HUES64 (cell line): ENCODE measurements at regions not wholly inside any gene's neighbourhood (a gene's known extent, or its start where the extent isn't known, plus 50 kb on each side); places are given as distances from the start of the nearest gene placed in this dataset.
"Not testable (repeated sequence)": the region's sequence is repeated elsewhere in the genome, so short reads cannot be mapped to it uniquely, and the experiment has no call there.

Experiments used
- H3K27ac ChIP-seq: 2 replicates; pipeline ENCODE4 v1.7.0; 2013; ENCODE audit warnings: low read depth, low read length, inconsistent platforms
- H3K27me3 ChIP-seq: 2 replicates; pipeline ENCODE4 v1.6.1; 2013; ENCODE audit warnings: mild to moderate bottlenecking, low read length; ENCODE audit not compliant: insufficient read depth
- H3K36me3 ChIP-seq: 2 replicates; pipeline ENCODE4 v1.6.1; 2013; ENCODE audit warnings: mild to moderate bottlenecking, low read length; ENCODE audit not compliant: insufficient read depth
- H3K4me1 ChIP-seq: 2 replicates; pipeline ENCODE4 v1.6.1; 2013; ENCODE audit warnings: mild to moderate bottlenecking, low read length, moderate library complexity; ENCODE audit not compliant: insufficient read depth
- H3K4me3 ChIP-seq: 2 replicates; pipeline ENCODE4 v1.5.1; 2013; ENCODE audit warnings: mild to moderate bottlenecking, low read length, moderate library complexity
- H3K9ac ChIP-seq: 2 replicates; pipeline ENCODE4 v1.6.1; 2013; ENCODE audit warnings: mild to moderate bottlenecking, low read depth, low read length
- H3K9me3 ChIP-seq: 2 replicates; pipeline ENCODE4 v1.6.1; 2013; ENCODE audit warnings: low read depth, low read length; ENCODE audit not compliant: insufficient read depth
- WGBS: fragments of 150-250, 120-280 bp; methylation state at CpG from one replicate; pipeline ENCODE4 v1.1.7; 2013; ENCODE audit warnings: missing lambda C conversion rate; 5-methylcytosine and 5-hydroxymethylcytosine counted together

GRCh38 chrX:124181515-124181914 is 150.9 kb upstream of the TEX13D start:
- 81% methylated on average over 8 of the region's 8 CpGs for WGBS
- H3K4me3 ChIP-seq = not testable (repeated sequence)

GRCh38 chrX:124190440-124190839 is 142.0 kb upstream of the TEX13D start:
- no peak overlapping the region for H3K4me3 ChIP-seq
- no peaks in the 10 kb centered on the region for H3K27me3 ChIP-seq
- no peaks in the 10 kb centered on the region for H3K36me3 ChIP-seq
- no peaks in the 10 kb centered on the region for H3K4me1 ChIP-seq
- H3K9me3 ChIP-seq = no peaks in the 10 kb centered on the region
- 93% methylated on average over 2 of the region's 2 CpGs for WGBS
- no peak overlapping the region for H3K9ac ChIP-seq
- H3K27ac ChIP-seq = no peak overlapping the region

More at GRCh38 chrX:124181515-124181914, 150.9 kb upstream of the TEX13D start:
- not testable (repeated sequence) for H3K9me3 ChIP-seq, H3K9ac ChIP-seq, H3K36me3 ChIP-seq, H3K27ac ChIP-seq, H3K27me3 ChIP-seq, H3K4me1 ChIP-seq

- H3K4me3 ChIP-seq = no peak overlapping the region
- no peaks in the 10 kb centered on the region for H3K36me3 ChIP-seq
- no peak overlapping the region for H3K27ac ChIP-seq
- no peak overlapping the region for H3K9ac ChIP-seq
- H3K4me1 ChIP-seq = no peaks in the 10 kb centered on the region
- WGBS = 92% methylated on average over 5 of the region's 5 CpGs
- H3K27me3 ChIP-seq = no peaks in the 10 kb centered on the region
- no peaks in the 10 kb centered on the region for H3K9me3 ChIP-seq
Observed at GRCh38 chrX:124194199-124194598, 138.3 kb upstream of the TEX13D start.

GRCh38 chrX:124194901-124195300 is 137.6 kb upstream of the TEX13D start:
- H3K9me3 ChIP-seq = no peaks in the 10 kb centered on the region
- no peak overlapping the region for H3K9ac ChIP-seq
- 80% methylated on average over 8 of the region's 8 CpGs for WGBS
- H3K4me1 ChIP-seq = no peaks in the 10 kb centered on the region
- H3K4me3 ChIP-seq = no peak overlapping the region
- no peak overlapping the region for H3K27ac ChIP-seq
- no peaks in the 10 kb centered on the region for H3K36me3 ChIP-seq
- H3K27me3 ChIP-seq = no peaks in the 10 kb centered on the region

GRCh38 chrX:124203311-124203710 is 129.1 kb upstream of the TEX13D start:
- Histone ChIP-seq H3K4me1 (no peaks in the 10 kb centered on the region), H3K27me3 (no peaks in the 10 kb centered on the region), H3K4me3 (no peak overlapping the region), H3K9me3 (0 out of 2 replicates have a peak, but pooled peaks cover 4% of the 10 kb centered on the region), H3K36me3 (no peaks in the 10 kb centered on the region), H3K27ac (no peak overlapping the region), H3K9ac (no peak overlapping the region)
- 83% methylated on average over 1 of the region's 1 CpG for WGBS

GRCh38 chrX:124208660-124209059 is 123.8 kb upstream of the TEX13D start:
- no peaks in the 10 kb centered on the region for H3K9me3 ChIP-seq
- no peaks in the 10 kb centered on the region for H3K27me3 ChIP-seq
- H3K27ac ChIP-seq = no peak overlapping the region
- H3K36me3 ChIP-seq = no peaks in the 10 kb centered on the region
- WGBS = 60% methylated on average over 1 of the region's 5 CpGs
- no peak overlapping the region for H3K9ac ChIP-seq
- H3K4me3 ChIP-seq = no peak overlapping the region
- H3K4me1 ChIP-seq = no peaks in the 10 kb centered on the region

GRCh38 chrX:124209792-124210576 is 122.5 kb upstream of the TEX13D start:
- H3K27ac ChIP-seq = no peak overlapping the region
- no peaks in the 10 kb centered on the region for H3K27me3 ChIP-seq
- H3K4me1 ChIP-seq = no peaks in the 10 kb centered on the region
- no peak overlapping the region for H3K9ac ChIP-seq
- no peaks in the 10 kb centered on the region for H3K36me3 ChIP-seq
- H3K4me3 ChIP-seq = no peak overlapping the region
- no peaks in the 10 kb centered on the region for H3K9me3 ChIP-seq
- WGBS = 100% methylated on average over 1 of the region's 6 CpGs

GRCh38 chrX:124211312-124211942 is 121.0 kb upstream of the TEX13D start:
- 100% methylated on average over 2 of the region's 3 CpGs for WGBS
- Histone ChIP-seq H3K27me3 (no peaks in the 10 kb centered on the region), H3K9me3 (no peaks in the 10 kb centered on the region), H3K36me3 (no peaks in the 10 kb centered on the region), H3K4me1 (peaks cover 7% of the 10 kb centered on the region; the same call in 1 of the 2 replicates), H3K9ac (no peak overlapping the region), H3K27ac (no peak overlapping the region), H3K4me3 (no peak overlapping the region)

- no peak overlapping the region for H3K27ac ChIP-seq
- WGBS = 89% methylated on average over 3 of the region's 3 CpGs
- no peak overlapping the region for H3K4me3 ChIP-seq
- no peaks in the 10 kb centered on the region for H3K36me3 ChIP-seq
- no peak overlapping the region for H3K9ac ChIP-seq
- H3K9me3 ChIP-seq = no peaks in the 10 kb centered on the region
- peaks cover 18% of the 10 kb centered on the region for H3K4me1 ChIP-seq
- no peaks in the 10 kb centered on the region for H3K27me3 ChIP-seq
Observed at GRCh38 chrX:124212622-124213021, 119.8 kb upstream of the TEX13D start.

- no peaks in the 10 kb centered on the region for H3K9me3 ChIP-seq
- 98% methylated on average over 4 of the region's 4 CpGs for WGBS
Observed at GRCh38 chrX:124215786-124216185, 116.7 kb upstream of the TEX13D start.

GRCh38 chrX:124216396-124217115 is 115.9 kb upstream of the TEX13D start:
- Histone ChIP-seq H3K9ac (peak overlapping the region; percentile 49; the same call in 1 of the 2 replicates), H3K27ac (peak overlapping the region; percentile 75), H3K9me3 (no peaks in the 10 kb centered on the region), H3K4me3 (peak overlapping the region; percentile 32; the same call in 1 of the 2 replicates), H3K36me3 (no peaks in the 10 kb centered on the region), H3K4me1 (peaks cover 34% of the 10 kb centered on the region), H3K27me3 (no peaks in the 10 kb centered on the region)
- WGBS = 31% methylated on average over 8 of the region's 8 CpGs

More at GRCh38 chrX:124215786-124216185, 116.7 kb upstream of the TEX13D start:
- no peak overlapping the region for H3K4me3 ChIP-seq
- no peak overlapping the region for H3K27ac ChIP-seq
- no peaks in the 10 kb centered on the region for H3K36me3 ChIP-seq
- no peaks in the 10 kb centered on the region for H3K27me3 ChIP-seq
- H3K9ac ChIP-seq = no peak overlapping the region
- H3K4me1 ChIP-seq = peaks cover 34% of the 10 kb centered on the region
